ENCODE measurements at regions not wholly inside any gene's neighbourhood (a gene's known extent, or its start where the extent isn't known, plus 50 kb on each side); places are given as distances from the start of the nearest gene placed in this dataset.

DNA sequence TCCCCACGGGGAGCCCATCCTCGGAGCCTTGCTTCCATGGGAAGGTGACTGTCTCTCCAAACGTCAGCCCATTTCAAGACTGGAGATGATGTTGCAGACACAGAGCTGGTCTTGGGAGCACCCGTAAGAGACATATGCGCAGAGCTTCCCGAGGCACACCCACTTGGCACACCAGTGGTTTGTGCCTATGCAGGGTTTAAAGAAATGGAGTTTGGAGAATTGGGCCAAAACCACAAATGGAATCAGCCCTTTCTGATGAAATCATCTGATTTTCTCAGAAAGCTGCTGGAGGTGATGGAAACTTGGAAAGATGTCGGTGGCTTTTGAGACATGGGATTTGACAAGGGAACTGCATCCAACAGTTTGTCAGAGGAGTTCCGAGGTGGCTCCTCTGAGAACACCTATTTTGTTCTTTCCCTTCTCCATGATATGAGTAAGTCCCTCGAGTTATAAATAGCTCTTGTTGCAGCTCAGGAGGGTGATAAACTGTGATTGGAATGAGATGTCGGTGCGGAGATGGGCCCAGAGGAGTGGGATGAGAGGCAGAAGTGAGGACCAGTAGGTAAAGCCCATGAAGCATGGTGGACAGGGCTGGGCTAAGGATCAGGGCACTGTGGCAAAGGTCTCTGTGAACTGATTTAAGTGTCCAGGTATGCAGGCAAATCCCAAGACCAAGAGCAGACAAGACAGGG, 225.7 kb downstream of the ACKR3 start:
- TF ChIP-seq, protein P1, sequence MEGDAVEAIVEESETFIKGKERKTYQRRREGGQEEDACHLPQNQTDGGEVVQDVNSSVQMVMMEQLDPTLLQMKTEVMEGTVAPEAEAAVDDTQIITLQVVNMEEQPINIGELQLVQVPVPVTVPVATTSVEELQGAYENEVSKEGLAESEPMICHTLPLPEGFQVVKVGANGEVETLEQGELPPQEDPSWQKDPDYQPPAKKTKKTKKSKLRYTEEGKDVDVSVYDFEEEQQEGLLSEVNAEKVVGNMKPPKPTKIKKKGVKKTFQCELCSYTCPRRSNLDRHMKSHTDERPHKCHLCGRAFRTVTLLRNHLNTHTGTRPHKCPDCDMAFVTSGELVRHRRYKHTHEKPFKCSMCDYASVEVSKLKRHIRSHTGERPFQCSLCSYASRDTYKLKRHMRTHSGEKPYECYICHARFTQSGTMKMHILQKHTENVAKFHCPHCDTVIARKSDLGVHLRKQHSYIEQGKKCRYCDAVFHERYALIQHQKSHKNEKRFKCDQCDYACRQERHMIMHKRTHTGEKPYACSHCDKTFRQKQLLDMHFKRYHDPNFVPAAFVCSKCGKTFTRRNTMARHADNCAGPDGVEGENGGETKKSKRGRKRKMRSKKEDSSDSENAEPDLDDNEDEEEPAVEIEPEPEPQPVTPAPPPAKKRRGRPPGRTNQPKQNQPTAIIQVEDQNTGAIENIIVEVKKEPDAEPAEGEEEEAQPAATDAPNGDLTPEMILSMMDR (IDR thresholded peaks at IDR 0.05) = no peak
- no peak for TF ChIP-seq POLR2AphosphoS5 (IDR thresholded peaks at IDR 0.05)
